ENCODE measurements at regions not wholly inside any gene's neighbourhood (a gene's known extent, or its start where the extent isn't known, plus 50 kb on each side); places are given as distances from the start of the nearest gene placed in this dataset.

GRCh38 chr6:78577585-78577984 is 289.8 kb upstream of the IRAK1BP1 start:
- no peak overlapping the region for H3K4me3 ChIP-seq (ENCODE audit: low read depth, low read length)
- TF ChIP-seq CTCF (IDR thresholded peaks at IDR 0.05; ENCODE audit: insufficient read depth, low read depth, low read length): no peak
- DNase-seq (ENCODE audit: low read depth): no peak

- TF ChIP-seq CTCF (IDR thresholded peaks at IDR 0.05; ENCODE audit: insufficient read depth, low read depth, low read length): no peak
- H3K4me3 ChIP-seq (ENCODE audit: low read depth, low read length): no peak overlapping the region
- no peak for DNase-seq (ENCODE audit: low read depth)
Observed at GRCh38 chr6:78578430-78578829, 288.9 kb upstream of the IRAK1BP1 start.

- no peak for DNase-seq (ENCODE audit: low read depth)
- no peak overlapping the region for H3K4me3 ChIP-seq (ENCODE audit: low read depth, low read length)
- no peak for TF ChIP-seq CTCF (IDR thresholded peaks at IDR 0.05; ENCODE audit: insufficient read depth, low read depth, low read length)
Observed at GRCh38 chr6:78580923-78581322, 286.4 kb upstream of the IRAK1BP1 start.

- no peak overlapping the region for H3K4me3 ChIP-seq (ENCODE audit: low read depth, low read length)
- no peak for TF ChIP-seq CTCF (IDR thresholded peaks at IDR 0.05; ENCODE audit: insufficient read depth, low read depth, low read length)
- no peak for DNase-seq (ENCODE audit: low read depth)
Observed at GRCh38 chr6:78583079-78583478, 284.3 kb upstream of the IRAK1BP1 start.

GRCh38 chr6:78589436-78589835 is 277.9 kb upstream of the IRAK1BP1 start:
- TF ChIP-seq CTCF (IDR thresholded peaks at IDR 0.05; ENCODE audit: insufficient read depth, low read depth, low read length): no peak
- DNase-seq (ENCODE audit: low read depth): peak; percentile 21
- no peak overlapping the region for H3K4me3 ChIP-seq (ENCODE audit: low read depth, low read length)

DNA sequence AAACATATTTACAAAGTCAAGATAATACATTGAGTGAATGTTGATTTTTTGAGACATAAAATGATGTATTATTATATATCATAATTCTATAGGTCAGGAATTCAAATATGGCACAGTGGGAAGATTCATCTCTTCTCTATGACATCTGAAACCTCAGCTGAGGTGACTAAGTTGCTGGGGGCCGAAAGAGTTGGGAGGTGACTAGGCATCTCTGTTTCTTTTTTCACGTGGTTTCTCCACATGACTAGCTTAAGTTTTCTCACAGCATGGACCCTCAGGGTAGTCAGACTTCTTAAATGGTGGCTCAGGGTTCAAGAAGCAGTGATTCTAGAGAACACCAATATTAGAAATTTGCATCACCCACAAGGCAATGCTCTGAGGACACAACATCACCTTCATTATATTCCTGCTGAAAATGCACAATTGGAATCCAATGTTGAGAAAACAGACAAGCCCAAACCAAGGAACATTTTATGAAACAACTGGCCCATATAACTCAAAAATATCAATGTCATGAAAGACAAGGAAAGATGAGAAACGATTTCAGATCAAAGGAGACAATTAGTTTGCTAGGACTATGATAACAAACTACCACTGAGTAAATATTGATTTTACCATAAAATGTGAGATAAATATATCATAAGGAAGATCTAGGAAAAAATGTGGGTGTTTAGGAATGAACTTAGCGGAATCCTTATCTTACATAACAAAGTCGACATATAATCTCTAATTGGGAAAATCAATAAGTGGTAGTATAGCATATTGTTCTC is 273.3 kb upstream of the IRAK1BP1 start:
- no peak overlapping the region for H3K4me3 ChIP-seq (ENCODE audit: low read depth, low read length)
- TF ChIP-seq CTCF (IDR thresholded peaks at IDR 0.05; ENCODE audit: insufficient read depth, low read depth, low read length): no peak
- no peak for DNase-seq (ENCODE audit: low read depth)

GRCh38 chr6:78594668-78595066 is 272.7 kb upstream of the IRAK1BP1 start:
- H3K4me3 ChIP-seq (ENCODE audit: low read depth, low read length): no peak overlapping the region
- TF ChIP-seq CTCF (IDR thresholded peaks at IDR 0.05; ENCODE audit: insufficient read depth, low read depth, low read length): no peak
- no peak for DNase-seq (ENCODE audit: low read depth)
